ENCODE measurements at regions not wholly inside any gene's neighbourhood (a gene's known extent, or its start where the extent isn't known, plus 50 kb on each side); places are given as distances from the start of the nearest gene placed in this dataset.

DNA sequence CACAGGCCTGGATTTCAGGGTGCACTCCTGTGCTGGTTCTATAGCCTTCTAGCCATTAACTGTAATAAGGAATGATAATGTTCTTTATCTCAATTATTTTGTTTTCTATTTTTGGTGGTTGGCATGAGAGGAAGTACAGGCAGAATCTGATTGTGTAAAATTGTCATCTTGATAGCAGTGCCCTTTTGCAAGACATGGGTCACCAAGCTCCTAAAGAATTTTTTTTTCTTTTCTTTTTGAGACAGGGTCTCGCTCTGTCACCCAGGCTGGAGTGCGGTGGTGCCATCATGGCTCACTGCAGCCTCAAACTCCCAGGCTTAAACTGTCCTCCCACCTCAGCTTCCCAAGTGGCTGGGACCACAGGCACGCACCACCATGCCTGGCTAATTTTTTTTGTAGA is 206.7 kb upstream of the JARID2 start:
- TF ChIP-seq POLR2A (IDR thresholded peaks at IDR 0.05; ENCODE audit: low read length) (no peak), GATA1 (IDR thresholded peaks at IDR 0.05; ENCODE audit: low read depth, low read length) (no peak)

All from erythroblast (primary cell).